Natural killer cell (primary cell): ENCODE measurements at regions not wholly inside any gene's neighbourhood (a gene's known extent, or its start where the extent isn't known, plus 50 kb on each side); places are given as distances from the start of the nearest gene placed in this dataset.

Source experiments
- ATAC-seq, 3 donors: fragments of 150-1000 bp in 2 of 3; fragments of 200-7000 bp in 1 of 3; cut with Tn5 transposase; 1 replicate in 1 of 3; 2 replicates in 2 of 3; pipeline ENCODE4 v1.10.0; 2021; ENCODE audit warnings: mild to moderate bottlenecking in 2 of 3, moderate library complexity in 2 of 3
- DNase-seq, 2 donors: peaks; one replicate each; pipeline versions ENCODE4 v3.0.0 to v3.0.0-alpha.2; 2013 to 2021; ENCODE audit warnings: mixed read lengths in 1 of 2
- H3K27ac ChIP-seq: one replicate; pipeline ENCODE4 v1.5.1; 2013; ENCODE audit warnings: mild to moderate bottlenecking, low read length
- H3K27me3 ChIP-seq: one replicate; pipeline ENCODE4 v1.6.1; 2013; ENCODE audit warnings: low read length; ENCODE audit not compliant: control insufficient read depth, insufficient read depth
- H3K36me3 ChIP-seq: one replicate; pipeline ENCODE4 v1.6.1; 2013; ENCODE audit warnings: low read length; ENCODE audit not compliant: control insufficient read depth, insufficient read depth
- H3K4me1 ChIP-seq: one replicate; pipeline ENCODE4 v1.6.1; 2013; ENCODE audit warnings: low read length; ENCODE audit not compliant: control insufficient read depth, insufficient read depth
- H3K4me3 ChIP-seq: one replicate; pipeline ENCODE4 v1.5.1; 2013; ENCODE audit warnings: low read length
- H3K9me3 ChIP-seq: one replicate; pipeline ENCODE4 v1.6.1; 2013; ENCODE audit warnings: low read length; ENCODE audit not compliant: control insufficient read depth, insufficient read depth
- H3K27ac Mint-ChIP-seq, 2 donors: one replicate each; pipeline ENCODE4 v1.8.0; 2022; ENCODE audit warnings: mild to moderate bottlenecking in 2 of 2, mixed read lengths in 2 of 2, moderate library complexity in 1 of 2
- H3K27me3 Mint-ChIP-seq, 2 donors: one replicate each; pipeline ENCODE4 v1.8.0; 2022; ENCODE audit warnings: low read depth in 2 of 2, mixed read lengths in 2 of 2
- H3K36me3 Mint-ChIP-seq: one replicate; pipeline ENCODE4 v1.8.0; 2022; ENCODE audit warnings: mixed read lengths
- H3K4me1 Mint-ChIP-seq, 2 donors: one replicate each; pipeline ENCODE4 v1.8.0; 2022; ENCODE audit warnings: mixed read lengths in 2 of 2
- H3K4me3 Mint-ChIP-seq: one replicate; pipeline ENCODE4 v1.8.0; 2022; ENCODE audit warnings: mild to moderate bottlenecking, moderate library complexity, mixed read lengths
- H3K9me3 Mint-ChIP-seq, 2 donors: one replicate each; pipeline ENCODE4 v1.8.0; 2022; ENCODE audit warnings: mixed read lengths in 2 of 2
- CTCF ChIP-seq: fragments of 200-600 bp; IDR thresholded peaks from one replicate; pipeline ENCODE4 v1.8.0; 2022; ENCODE audit warnings: antibody characterized with exemption
- WGBS: methylation state at CpG from one replicate; pipeline ENCODE4 v1.1.7; 2013; ENCODE audit warnings: missing lambda C conversion rate; ENCODE audit not compliant: insufficient coverage; 5-methylcytosine and 5-hydroxymethylcytosine counted together
- intact Hi-C: fragments of 100-400 bp; cut with micrococcal nuclease; formaldehyde crosslinking; loops from one replicate; pipeline ENCODE4 v1.14.2; 2022

- Histone ChIP-seq H3K27ac (no peak overlapping the region), H3K4me3 (no peak overlapping the region), H3K36me3 (no peaks in the 10 kb centered on the region), H3K27me3 (no peaks in the 10 kb centered on the region), H3K4me1 (no peaks in the 10 kb centered on the region), H3K9me3 (no peaks in the 10 kb centered on the region)
- H3K4me1 Mint-ChIP-seq: no peaks in the 10 kb centered on the region
- H3K27ac Mint-ChIP-seq: no peak overlapping the region
- H3K27me3 Mint-ChIP-seq: peaks cover 15 to 44% of the 10 kb centered on the region in 2 donors
- peaks cover 3 to 4% of the 10 kb centered on the region in 2 donors for H3K9me3 Mint-ChIP-seq
- no peak for ATAC-seq
- 84% methylated on average over 7 of the region's 7 CpGs for WGBS
- no peak for TF ChIP-seq CTCF
- no peak overlapping the region for H3K4me3 Mint-ChIP-seq
- intact Hi-C loops: no loop called here
- peaks cover 7% of the 10 kb centered on the region for H3K36me3 Mint-ChIP-seq
- DNase-seq: no peak
Measured at GRCh38 chr19:31448221-31448657, 99.0 kb upstream of the TSHZ3 start.

- ATAC-seq: no peak
- no peak overlapping the region for H3K4me3 Mint-ChIP-seq
- TF ChIP-seq CTCF: no peak
- peaks cover 16 to 41% of the 10 kb centered on the region in 2 donors for H3K27me3 Mint-ChIP-seq
- Histone ChIP-seq H3K4me3 (no peak overlapping the region), H3K9me3 (no peaks in the 10 kb centered on the region), H3K27ac (no peak overlapping the region), H3K36me3 (no peaks in the 10 kb centered on the region), H3K4me1 (no peaks in the 10 kb centered on the region), H3K27me3 (no peaks in the 10 kb centered on the region)
- peaks cover 3 to 4% of the 10 kb centered on the region in 2 donors for H3K9me3 Mint-ChIP-seq
- H3K36me3 Mint-ChIP-seq: peaks cover 7% of the 10 kb centered on the region
- 85% methylated on average over 4 of the region's 4 CpGs for whole genome bisulfite sequencing
- DNase-seq: no peak
- intact Hi-C loops: no loop called here
- H3K4me1 Mint-ChIP-seq: no peaks in the 10 kb centered on the region
- H3K27ac Mint-ChIP-seq: no peak overlapping the region
Measured at GRCh38 chr19:31449379-31449778, 100.1 kb upstream of the TSHZ3 start.

GRCh38 chr19:31450696-31451095 lies 101.5 kb upstream of the TSHZ3 start:
- Mint-ChIP-seq H3K4me1 (no peaks in the 10 kb centered on the region), H3K36me3 (no peaks in the 10 kb centered on the region), H3K4me3 (no peak overlapping the region), H3K9me3 (no peaks in the 10 kb centered on the region), H3K27ac (no peak overlapping the region), H3K27me3 (peaks cover 16 to 27% of the 10 kb centered on the region in 2 donors)
- Histone ChIP-seq H3K4me1 (no peaks in the 10 kb centered on the region), H3K36me3 (no peaks in the 10 kb centered on the region), H3K27me3 (no peaks in the 10 kb centered on the region), H3K27ac (no peak overlapping the region), H3K9me3 (no peaks in the 10 kb centered on the region), H3K4me3 (no peak overlapping the region)
- WGBS: 91% methylated on average over 4 of the region's 5 CpGs
- intact Hi-C loops: no loop called here
- DNase-seq (no peak), ATAC-seq (no peak)
- no peak for TF ChIP-seq CTCF

- Histone ChIP-seq H3K27ac (no peak overlapping the region), H3K4me3 (no peak overlapping the region), H3K4me1 (no peaks in the 10 kb centered on the region), H3K36me3 (no peaks in the 10 kb centered on the region), H3K9me3 (no peaks in the 10 kb centered on the region), H3K27me3 (no peaks in the 10 kb centered on the region)
- TF ChIP-seq CTCF: no peak
- Mint-ChIP-seq H3K4me3 (no peak overlapping the region), H3K27ac (no peak overlapping the region), H3K36me3 (no peaks in the 10 kb centered on the region), H3K27me3 (peaks cover 16 to 26% of the 10 kb centered on the region in 2 donors), H3K4me1 (no peaks in the 10 kb centered on the region), H3K9me3 (no peaks in the 10 kb centered on the region)
- intact Hi-C loops: no loop called here
- WGBS: 86% methylated on average over 9 of the region's 10 CpGs
- no peak for DNase-seq
- no peak for ATAC-seq
Measured at GRCh38 chr19:31451686-31452330, 102.6 kb upstream of the TSHZ3 start.
